ENCODE measurements at regions not wholly inside any gene's neighbourhood (a gene's known extent, or its start where the extent isn't known, plus 50 kb on each side); places are given as distances from the start of the nearest gene placed in this dataset.

- TF ChIP-seq CTCF (IDR thresholded peaks at IDR 0.05) (no peak), POLR2AphosphoS5 (IDR thresholded peaks at IDR 0.05) (no peak), POLR2A (IDR thresholded peaks at IDR 0.05) (no peak)
Measured at GRCh38 chr2:7753777-7754176, 836.6 kb downstream of the RNF144A start.
